GM18868 (cell line): ENCODE measurements at regions not wholly inside any gene's neighbourhood (a gene's known extent, or its start where the extent isn't known, plus 50 kb on each side); places are given as distances from the start of the nearest gene placed in this dataset.
"Not testable (repeated sequence)": the region's sequence is repeated elsewhere in the genome, so short reads cannot be mapped to it uniquely, and the experiment has no call there.

ENCODE experiments used
- ATAC-seq: cut with Tn5 transposase; IDR thresholded peaks from one replicate; pipeline ENCODE4 v1.9.1; 2021; ENCODE audit warnings: mild to moderate bottlenecking, moderate library complexity; ENCODE audit not compliant: unreplicated experiment

GRCh38 chr1:193916452-193916851 is 730.0 kb upstream of the B3GALT2 start:
- no peak for ATAC-seq

- ATAC-seq: no peak
Observed at GRCh38 chr1:193914871-193915270, 728.5 kb upstream of the B3GALT2 start.

GRCh38 chr1:193909406-193910082 is 723.1 kb upstream of the B3GALT2 start:
- ATAC-seq: no peak

GRCh38 chr1:193905288-193906085 is 719.1 kb upstream of the B3GALT2 start:
- ATAC-seq: no peak

- ATAC-seq: no peak
Observed at GRCh38 chr1:193891788-193892187, 705.4 kb upstream of the B3GALT2 start.

- no peak for ATAC-seq
Observed at GRCh38 chr1:193890935-193891334, 704.5 kb upstream of the B3GALT2 start.

- ATAC-seq: no peak
Observed at GRCh38 chr1:193884848-193885558, 698.6 kb upstream of the B3GALT2 start.

GRCh38 chr1:193877920-193878319 is 691.5 kb upstream of the B3GALT2 start:
- not testable (repeated sequence) for ATAC-seq

- no peak for ATAC-seq
Observed at GRCh38 chr1:193868425-193868824, 682.0 kb upstream of the B3GALT2 start.

GRCh38 chr1:193856261-193856660 is 669.8 kb upstream of the B3GALT2 start:
- ATAC-seq: no peak

GRCh38 chr1:193850745-193851144 is 664.3 kb upstream of the B3GALT2 start:
- no peak for ATAC-seq

GRCh38 chr1:193846876-193847604 is 660.6 kb upstream of the B3GALT2 start:
- no peak for ATAC-seq

GRCh38 chr1:193846411-193846810 is 660.0 kb upstream of the B3GALT2 start:
- ATAC-seq: no peak

GRCh38 chr1:193841857-193842256 is 655.4 kb upstream of the B3GALT2 start:
- no peak for ATAC-seq

- ATAC-seq: no peak
Observed at GRCh38 chr1:193831465-193831864, 645.1 kb upstream of the B3GALT2 start.

GRCh38 chr1:193827516-193827915 is 641.1 kb upstream of the B3GALT2 start:
- ATAC-seq: no peak

- ATAC-seq: no peak
Observed at GRCh38 chr1:193819376-193819775, 633.0 kb upstream of the B3GALT2 start.

GRCh38 chr1:193807208-193807607 is 620.8 kb upstream of the B3GALT2 start:
- ATAC-seq: no peak

- ATAC-seq: no peak
Observed at GRCh38 chr1:193806079-193807048, 620.0 kb upstream of the B3GALT2 start.
